GM10248 (cell line): ENCODE measurements at regions not wholly inside any gene's neighbourhood (a gene's known extent, or its start where the extent isn't known, plus 50 kb on each side); places are given as distances from the start of the nearest gene placed in this dataset.
A peak's percentile ranks its signal among the peaks of the same experiment; 100 is the strongest.

Experiments
- CTCF ChIA-PET: fragments of 300-600 bp; sonication (Branson Sonifier 250); formaldehyde crosslinking; extraction: SDS; loops from one replicate; lab custom pipeline; 2021; ENCODE audit warnings: antibody characterized with exemption; lab: Yijun Ruan, JAX
- POLR2A ChIA-PET: fragments of 350-650 bp; sonication (Branson Sonifier 250); formaldehyde crosslinking; extraction: SDS; loops from one replicate; lab custom pipeline; 2020; ENCODE audit warnings: antibody characterized with exemption; lab: Yijun Ruan, JAX
- DNase-seq: peaks from one replicate; pipeline ENCODE4 v3.0.0; 2012; ENCODE audit errors: extremely low spot score
- TF ChIP-seq, protein P1 (sequence below): IDR thresholded peaks from 2 replicates; pipeline ENCODE4 v1.5.1; 2012; ENCODE audit warnings: mild to moderate bottlenecking, low read depth; ENCODE audit errors: extremely low read depth, missing control alignments, control extremely low read depth

- CTCF ChIA-PET = interaction anchor here (1.3 to 1.7 kb wide), 3 partner anchors 11 to 160 kb away, joined by 3 to 7 read pairs (median 5); no protein-coding TSS in a partner anchor
- no peak for DNase-seq
- POLR2A ChIA-PET = no interaction called here
- TF ChIP-seq, protein P1, sequence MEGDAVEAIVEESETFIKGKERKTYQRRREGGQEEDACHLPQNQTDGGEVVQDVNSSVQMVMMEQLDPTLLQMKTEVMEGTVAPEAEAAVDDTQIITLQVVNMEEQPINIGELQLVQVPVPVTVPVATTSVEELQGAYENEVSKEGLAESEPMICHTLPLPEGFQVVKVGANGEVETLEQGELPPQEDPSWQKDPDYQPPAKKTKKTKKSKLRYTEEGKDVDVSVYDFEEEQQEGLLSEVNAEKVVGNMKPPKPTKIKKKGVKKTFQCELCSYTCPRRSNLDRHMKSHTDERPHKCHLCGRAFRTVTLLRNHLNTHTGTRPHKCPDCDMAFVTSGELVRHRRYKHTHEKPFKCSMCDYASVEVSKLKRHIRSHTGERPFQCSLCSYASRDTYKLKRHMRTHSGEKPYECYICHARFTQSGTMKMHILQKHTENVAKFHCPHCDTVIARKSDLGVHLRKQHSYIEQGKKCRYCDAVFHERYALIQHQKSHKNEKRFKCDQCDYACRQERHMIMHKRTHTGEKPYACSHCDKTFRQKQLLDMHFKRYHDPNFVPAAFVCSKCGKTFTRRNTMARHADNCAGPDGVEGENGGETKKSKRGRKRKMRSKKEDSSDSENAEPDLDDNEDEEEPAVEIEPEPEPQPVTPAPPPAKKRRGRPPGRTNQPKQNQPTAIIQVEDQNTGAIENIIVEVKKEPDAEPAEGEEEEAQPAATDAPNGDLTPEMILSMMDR = no peak
These were observed 367.1 kb downstream of the PREX1 start for GRCh38 chr20:48460681-48461080.

- POLR2A ChIA-PET = no interaction called here
- CTCF ChIA-PET = interaction anchor here (1.7 kb wide), 1 partner anchor 161 kb away, joined by 7 read pairs; no protein-coding TSS in a partner anchor
- DNase-seq = no peak
- TF ChIP-seq, protein P1 = no peak
These were observed 367.9 kb downstream of the PREX1 start for GRCh38 chr20:48459722-48460395.

GRCh38 chr20:48458601-48459385, 369.0 kb downstream of the PREX1 start:
- POLR2A ChIA-PET = no interaction called here
- TF ChIP-seq, protein P1 = no peak
- DNase-seq = no peak
- CTCF ChIA-PET = interaction anchor here (1.1 kb wide), 1 partner anchor 9 kb away, joined by 3 read pairs; no protein-coding TSS in a partner anchor

- CTCF ChIA-PET = interaction anchor here (1.1 kb wide), 1 partner anchor 9 kb away, joined by 3 read pairs; no protein-coding TSS in a partner anchor
These were observed 369.8 kb downstream of the PREX1 start for GRCh38 chr20:48458003-48458377.

GRCh38 chr20:48457193-48458002, 370.4 kb downstream of the PREX1 start:
- CTCF ChIA-PET = no interaction called here
- TF ChIP-seq, protein P1 = no peak

More at GRCh38 chr20:48458003-48458377, 369.8 kb downstream of the PREX1 start:
- TF ChIP-seq, protein P1 = no peak
- DNase-seq = no peak
- POLR2A ChIA-PET = no interaction called here

DNA sequence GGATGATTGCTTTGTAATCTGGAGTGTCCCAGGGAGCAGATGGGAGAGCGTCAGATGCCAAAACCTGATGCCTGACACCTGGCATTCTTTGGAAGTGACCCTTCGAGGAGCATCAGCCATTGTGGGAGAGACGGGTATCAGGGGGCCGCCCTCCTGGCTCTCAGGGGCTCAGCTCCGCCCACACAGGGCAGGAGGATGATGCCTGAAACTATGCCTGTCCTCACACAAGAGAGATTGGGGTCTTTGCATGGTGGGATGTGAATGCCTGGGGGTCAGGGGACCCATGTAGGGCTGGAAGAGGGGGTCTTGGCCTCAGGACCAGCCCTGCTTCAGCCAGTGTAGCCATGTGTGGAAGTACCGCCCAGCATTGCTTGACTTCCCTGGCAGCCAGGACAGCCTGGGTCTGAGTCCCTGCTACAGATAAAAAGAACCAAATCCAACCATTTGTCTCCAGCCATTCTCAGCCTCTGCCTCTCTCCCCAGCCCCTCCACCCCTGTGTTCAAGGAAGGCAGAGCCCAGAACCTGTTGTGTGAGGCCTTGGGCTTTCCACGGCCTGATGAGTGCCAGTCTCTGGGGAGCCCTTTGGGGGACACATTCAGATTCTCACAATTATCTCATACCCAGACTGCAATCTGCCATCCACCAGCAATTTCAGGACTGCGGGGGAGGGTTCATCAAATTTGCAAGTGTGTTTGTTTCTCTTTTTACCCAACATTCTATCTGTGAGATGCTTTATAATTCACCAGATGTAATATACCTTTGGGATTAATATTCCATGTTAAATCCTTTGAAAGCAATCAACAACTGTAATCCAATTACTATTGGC, 371.2 kb downstream of the PREX1 start:
- peak; percentile 67 for DNase-seq
- TF ChIP-seq, protein P1 = no peak
- CTCF ChIA-PET = interaction anchor here (1.0 kb wide), 1 partner anchor 43 kb away, joined by 3 read pairs; no protein-coding TSS in a partner anchor
- POLR2A ChIA-PET = no interaction called here

More at GRCh38 chr20:48457193-48458002, 370.4 kb downstream of the PREX1 start:
- POLR2A ChIA-PET = no interaction called here
- DNase-seq = peak; percentile 54
